ENCODE measurements at regions not wholly inside any gene's neighbourhood (a gene's known extent, or its start where the extent isn't known, plus 50 kb on each side); places are given as distances from the start of the nearest gene placed in this dataset.

DNA sequence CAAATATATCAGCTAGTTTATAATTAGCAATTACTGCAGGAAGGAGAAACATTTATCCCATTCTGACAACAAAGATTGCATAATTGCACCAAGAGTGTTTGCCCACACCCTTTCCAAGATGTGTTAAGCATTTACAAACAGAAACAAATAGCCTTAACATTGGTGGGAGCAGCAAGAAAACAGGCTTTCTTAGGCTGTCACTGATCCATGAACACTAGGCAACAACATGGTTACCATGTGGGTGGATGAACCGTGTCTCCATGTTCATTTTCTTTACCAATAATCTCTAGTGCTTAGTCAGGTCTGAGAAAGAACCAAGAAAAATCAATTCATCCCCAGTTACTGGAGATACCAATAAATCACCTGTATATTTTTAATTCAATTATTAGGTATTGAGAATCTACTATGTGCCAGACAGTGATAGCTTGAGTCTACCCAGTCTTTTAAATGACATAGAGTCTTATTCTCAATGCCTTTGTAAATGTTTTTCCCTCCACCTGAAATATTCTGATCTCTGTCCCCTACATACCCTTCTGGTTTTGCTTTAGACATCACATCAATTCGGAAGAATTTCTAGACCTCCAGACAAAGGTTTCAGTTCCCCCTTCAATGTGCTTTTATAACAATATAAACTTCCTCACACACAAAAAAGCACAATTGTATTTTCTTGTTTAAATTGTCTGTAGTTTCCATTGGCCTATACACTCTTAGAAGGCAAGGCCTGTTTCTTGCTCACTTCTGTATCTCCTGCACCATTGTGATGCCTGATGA, 286.6 kb downstream of the PPP1R2C start (continued):
- TF ChIP-seq PATZ1 (tag by site-specific recombination; IDR thresholded peaks at IDR 0.05) (no peak), HIC1 (tag by site-specific recombination; IDR thresholded peaks at IDR 0.05) (no peak)

DNA sequence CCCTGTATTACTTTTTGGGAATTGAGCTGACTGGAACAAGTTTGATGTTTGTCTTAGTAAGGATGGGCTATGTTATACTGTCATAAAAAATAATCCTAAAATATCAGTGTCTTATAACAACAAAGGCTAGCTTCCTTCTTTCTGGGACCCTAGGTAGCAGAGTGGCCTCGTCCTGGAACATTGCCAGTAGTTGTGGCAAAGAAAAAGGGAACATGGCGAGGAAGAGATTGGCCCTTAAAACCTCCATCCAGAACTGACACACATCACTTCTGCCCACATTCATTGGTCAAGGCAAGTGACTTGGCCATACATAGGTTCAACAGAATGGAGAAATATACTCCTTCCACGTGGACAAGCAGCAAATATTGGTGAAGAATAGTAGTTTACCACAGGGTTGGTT, 287.9 kb downstream of the PPP1R2C start:
- TF ChIP-seq ZBTB1 (tag by site-specific recombination; IDR thresholded peaks at IDR 0.05) = no peak
- TF ChIP-seq ZNF623 (tag by site-specific recombination; IDR thresholded peaks at IDR 0.05) = no peak
- TF ChIP-seq, protein P1, sequence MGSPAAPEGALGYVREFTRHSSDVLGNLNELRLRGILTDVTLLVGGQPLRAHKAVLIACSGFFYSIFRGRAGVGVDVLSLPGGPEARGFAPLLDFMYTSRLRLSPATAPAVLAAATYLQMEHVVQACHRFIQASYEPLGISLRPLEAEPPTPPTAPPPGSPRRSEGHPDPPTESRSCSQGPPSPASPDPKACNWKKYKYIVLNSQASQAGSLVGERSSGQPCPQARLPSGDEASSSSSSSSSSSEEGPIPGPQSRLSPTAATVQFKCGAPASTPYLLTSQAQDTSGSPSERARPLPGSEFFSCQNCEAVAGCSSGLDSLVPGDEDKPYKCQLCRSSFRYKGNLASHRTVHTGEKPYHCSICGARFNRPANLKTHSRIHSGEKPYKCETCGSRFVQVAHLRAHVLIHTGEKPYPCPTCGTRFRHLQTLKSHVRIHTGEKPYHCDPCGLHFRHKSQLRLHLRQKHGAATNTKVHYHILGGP (tag by site-specific recombination; IDR thresholded peaks at IDR 0.05) = no peak
- no peak for TF ChIP-seq ZNF350 (tag by site-specific recombination; IDR thresholded peaks at IDR 0.05)
- no peak for TF ChIP-seq ZNF155 (tag by site-specific recombination; IDR thresholded peaks at IDR 0.05)
- no peak for TF ChIP-seq ZNF146 (tag by site-specific recombination; IDR thresholded peaks at IDR 0.05)
- TF ChIP-seq FEZF1 (tag by site-specific recombination; IDR thresholded peaks at IDR 0.05) = no peak
- TF ChIP-seq ZNF133 (tag by site-specific recombination; IDR thresholded peaks at IDR 0.05) = no peak
- TF ChIP-seq PRDM10 (tag by site-specific recombination; IDR thresholded peaks at IDR 0.05) = no peak
- TF ChIP-seq SCRT2 (tag by site-specific recombination; IDR thresholded peaks at IDR 0.05) = no peak
- no peak for TF ChIP-seq ZNF169 (tag by site-specific recombination; IDR thresholded peaks at IDR 0.05)
- no peak for TF ChIP-seq ZNF76 (tag by site-specific recombination; IDR thresholded peaks at IDR 0.05; ENCODE audit: borderline replicate concordance, low read depth)
- TF ChIP-seq OSR2 (tag by site-specific recombination; IDR thresholded peaks at IDR 0.05) = no peak
- TF ChIP-seq ZNF211 (tag by site-specific recombination; IDR thresholded peaks at IDR 0.05; ENCODE audit: low read depth) = no peak
- CTCF ChIA-PET = no interaction called here
- POLR2A ChIA-PET = no interaction called here
- H3K4me1 ChIP-seq (ENCODE audit: control insufficient read depth, insufficient read depth, low read length) = no peaks in the 10 kb centered on the region
- no peak overlapping the region for H3K4me3 ChIP-seq (ENCODE audit: low read depth, low read length)
- no peaks in the 10 kb centered on the region for H3K9me3 ChIP-seq (ENCODE audit: control insufficient read depth, insufficient read depth, low read depth, low read length)
- no peaks in the 10 kb centered on the region for H3K36me3 ChIP-seq (ENCODE audit: control insufficient read depth in 2 of 2, insufficient read depth in 1 of 2, low read length in 2 of 2)
- no peak overlapping the region for H3K27ac ChIP-seq (ENCODE audit: extremely low read depth, low read depth, low read length)

Measured in HEK293 (cell line).